ENCODE measurements at regions not wholly inside any gene's neighbourhood (a gene's known extent, or its start where the extent isn't known, plus 50 kb on each side); places are given as distances from the start of the nearest gene placed in this dataset.
A peak's percentile ranks its signal among the peaks of the same experiment; 100 is the strongest.

DNA sequence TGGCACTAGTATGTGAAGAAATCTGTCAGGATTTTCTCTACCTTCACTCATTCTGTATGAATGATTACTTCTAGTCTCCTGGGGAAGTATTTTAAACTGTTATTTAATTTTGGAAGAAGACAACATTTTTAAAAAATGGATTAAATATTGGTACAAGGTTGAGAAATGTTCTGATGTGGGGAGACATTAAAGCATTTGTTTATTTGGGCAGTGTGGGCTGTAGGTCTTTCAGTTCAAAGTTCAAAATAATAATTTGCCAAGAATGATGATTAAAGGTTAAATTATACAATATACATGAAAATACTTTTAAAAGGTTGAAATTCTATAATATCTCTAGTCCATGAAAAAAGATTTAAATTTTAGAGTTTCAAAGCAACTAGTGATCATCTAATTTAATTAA, 194.7 kb downstream of the NHLRC3 start:
- Histone ChIP-seq H3K4me1 (ENCODE audit: insufficient read depth, low read length) (no peaks in the 10 kb centered on the region), H3K4me3 (ENCODE audit: low read length) (no peak overlapping the region), H3K36me3 (ENCODE audit: low read depth, low read length) (no peaks in the 10 kb centered on the region), H3K79me2 (ENCODE audit: low read length) (no peaks in the 10 kb centered on the region), H3F3A (ENCODE audit: low read length, unreplicated experiment) (no peaks in the 10 kb centered on the region), H3K27ac (ENCODE audit: low read length) (no peak overlapping the region), H3K9ac (ENCODE audit: low read length) (no peak overlapping the region), H3K9me2 (replicated peaks; ENCODE audit: low read length) (no peaks in the 10 kb centered on the region), H3K4me2 (ENCODE audit: low read length) (no peak overlapping the region), H2AFZ (ENCODE audit: low read length) (no peak overlapping the region), H3K27me3 (ENCODE audit: low read length) (peaks cover 56% of the 10 kb centered on the region), H4K20me1 (ENCODE audit: low read length) (no peaks in the 10 kb centered on the region), H3K9me3 (ENCODE audit: low read length) (no peaks in the 10 kb centered on the region)
- no peak for ATAC-seq
- intact Hi-C loops (cut with micrococcal nuclease), result no loop called here
- TF ChIP-seq EZH2 (IDR thresholded peaks at IDR 0.05; ENCODE audit: low read length, unreplicated experiment) (no peak), EZH2phosphoT487 (IDR thresholded peaks at IDR 0.05; ENCODE audit: borderline replicate concordance, low read length) (no peak)
- TF ChIP-seq, protein P1, sequence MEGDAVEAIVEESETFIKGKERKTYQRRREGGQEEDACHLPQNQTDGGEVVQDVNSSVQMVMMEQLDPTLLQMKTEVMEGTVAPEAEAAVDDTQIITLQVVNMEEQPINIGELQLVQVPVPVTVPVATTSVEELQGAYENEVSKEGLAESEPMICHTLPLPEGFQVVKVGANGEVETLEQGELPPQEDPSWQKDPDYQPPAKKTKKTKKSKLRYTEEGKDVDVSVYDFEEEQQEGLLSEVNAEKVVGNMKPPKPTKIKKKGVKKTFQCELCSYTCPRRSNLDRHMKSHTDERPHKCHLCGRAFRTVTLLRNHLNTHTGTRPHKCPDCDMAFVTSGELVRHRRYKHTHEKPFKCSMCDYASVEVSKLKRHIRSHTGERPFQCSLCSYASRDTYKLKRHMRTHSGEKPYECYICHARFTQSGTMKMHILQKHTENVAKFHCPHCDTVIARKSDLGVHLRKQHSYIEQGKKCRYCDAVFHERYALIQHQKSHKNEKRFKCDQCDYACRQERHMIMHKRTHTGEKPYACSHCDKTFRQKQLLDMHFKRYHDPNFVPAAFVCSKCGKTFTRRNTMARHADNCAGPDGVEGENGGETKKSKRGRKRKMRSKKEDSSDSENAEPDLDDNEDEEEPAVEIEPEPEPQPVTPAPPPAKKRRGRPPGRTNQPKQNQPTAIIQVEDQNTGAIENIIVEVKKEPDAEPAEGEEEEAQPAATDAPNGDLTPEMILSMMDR (conservative IDR thresholded peaks at IDR 0.05; ENCODE audit: low read depth, low read length), result no peak
- CTCF ChIA-PET, result no interaction called here
- no peak for DNase-seq
- no TSS peak for BruUV-seq (replicated peaks)
- POLR2A ChIA-PET (ENCODE audit: unreplicated experiment), result no interaction called here

GRCh38 chr13:39233519-39233918, 195.3 kb downstream of the NHLRC3 start:
- no peaks in the 10 kb centered on the region for H3F3A ChIP-seq (ENCODE audit: low read length, unreplicated experiment)
- ChIA-PET CTCF (no interaction called here), POLR2A (ENCODE audit: unreplicated experiment) (no interaction called here)
- H3K9me2 ChIP-seq (replicated peaks; ENCODE audit: low read length), result no peaks in the 10 kb centered on the region
- H3K36me3 ChIP-seq (ENCODE audit: low read depth, low read length), result no peaks in the 10 kb centered on the region
- no peak overlapping the region for H3K4me3 ChIP-seq (ENCODE audit: low read length)
- H3K4me2 ChIP-seq (ENCODE audit: low read length), result no peak overlapping the region
- no peaks in the 10 kb centered on the region for H3K9me3 ChIP-seq (ENCODE audit: low read length)
- DNase-seq (no peak), ATAC-seq (no peak)
- no peak overlapping the region for H3K9ac ChIP-seq (ENCODE audit: low read length)
- no peak overlapping the region for H2AFZ ChIP-seq (ENCODE audit: low read length)
- H3K27ac ChIP-seq (ENCODE audit: low read length), result no peak overlapping the region
- H3K27me3 ChIP-seq (ENCODE audit: low read length), result peaks cover 55% of the 10 kb centered on the region
- TF ChIP-seq, protein P1 (conservative IDR thresholded peaks at IDR 0.05; ENCODE audit: low read depth, low read length), result no peak
- TF ChIP-seq EZH2phosphoT487 (IDR thresholded peaks at IDR 0.05; ENCODE audit: borderline replicate concordance, low read length) (no peak), EZH2 (IDR thresholded peaks at IDR 0.05; ENCODE audit: low read length, unreplicated experiment) (no peak)
- intact Hi-C loops (cut with micrococcal nuclease), result no loop called here
- BruUV-seq (replicated peaks), result no TSS peak
- no peaks in the 10 kb centered on the region for H3K79me2 ChIP-seq (ENCODE audit: low read length)
- H4K20me1 ChIP-seq (ENCODE audit: low read length), result no peaks in the 10 kb centered on the region
- no peaks in the 10 kb centered on the region for H3K4me1 ChIP-seq (ENCODE audit: insufficient read depth, low read length)

DNA sequence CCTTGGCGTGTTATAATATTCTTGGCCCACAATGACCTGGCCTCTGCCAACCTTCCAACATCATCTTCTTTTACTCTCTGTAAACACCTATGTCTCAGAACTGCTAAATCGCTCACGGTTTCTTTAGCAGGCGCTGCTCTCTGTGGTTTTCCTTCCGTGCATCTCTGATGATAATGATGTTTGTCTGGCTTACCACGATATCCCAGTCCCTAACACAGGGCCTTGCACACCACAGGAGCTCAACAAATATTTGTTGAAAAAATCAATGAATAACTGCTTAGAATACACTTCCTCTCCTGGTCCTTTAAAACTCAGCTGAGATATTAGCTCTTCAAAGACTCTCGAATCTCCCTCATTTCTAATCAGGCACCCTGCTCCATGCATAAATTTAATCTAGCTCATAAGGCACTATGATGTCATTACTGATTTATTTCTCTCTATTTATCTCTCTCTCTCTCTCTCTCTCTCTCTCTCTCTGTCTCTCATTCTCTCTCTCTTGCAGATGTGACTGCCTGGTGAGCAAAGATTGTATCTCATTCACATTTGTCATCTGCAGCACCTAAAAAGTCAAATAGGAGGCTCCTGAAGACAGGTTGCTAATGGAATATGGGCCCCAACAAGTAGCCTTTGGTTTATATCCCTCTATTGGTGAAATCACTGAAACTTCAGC, 206.4 kb downstream of the NHLRC3 start:
- Histone ChIP-seq H4K20me1 (ENCODE audit: low read length) (no peaks in the 10 kb centered on the region), H3K4me2 (ENCODE audit: low read length) (no peak overlapping the region), H3K9me3 (ENCODE audit: low read length) (no peaks in the 10 kb centered on the region), H3K9ac (ENCODE audit: low read length) (no peak overlapping the region), H3K9me2 (replicated peaks; ENCODE audit: low read length) (no peaks in the 10 kb centered on the region), H3F3A (ENCODE audit: low read length, unreplicated experiment) (no peaks in the 10 kb centered on the region), H3K79me2 (ENCODE audit: low read length) (no peaks in the 10 kb centered on the region), H3K27ac (ENCODE audit: low read length) (no peak overlapping the region), H3K4me3 (ENCODE audit: low read length) (no peak overlapping the region), H3K27me3 (ENCODE audit: low read length) (peaks cover 73% of the 10 kb centered on the region), H3K36me3 (ENCODE audit: low read depth, low read length) (no peaks in the 10 kb centered on the region), H3K4me1 (ENCODE audit: insufficient read depth, low read length) (no peaks in the 10 kb centered on the region), H2AFZ (ENCODE audit: low read length) (no peak overlapping the region)
- ATAC-seq (peak; percentile 31), DNase-seq (no peak)
- BruUV-seq (replicated peaks), result no TSS peak
- POLR2A ChIA-PET (ENCODE audit: unreplicated experiment), result no interaction called here
- intact Hi-C loops (cut with micrococcal nuclease), result no loop called here
- TF ChIP-seq EZH2 (IDR thresholded peaks at IDR 0.05; ENCODE audit: low read length, unreplicated experiment) (no peak), EZH2phosphoT487 (IDR thresholded peaks at IDR 0.05; ENCODE audit: borderline replicate concordance, low read length) (no peak)
- TF ChIP-seq, protein P1 (conservative IDR thresholded peaks at IDR 0.05; ENCODE audit: low read depth, low read length), result no peak
- CTCF ChIA-PET, result no interaction called here
